HCT116 (cell line): ENCODE measurements at regions not wholly inside any gene's neighbourhood (a gene's known extent, or its start where the extent isn't known, plus 50 kb on each side); places are given as distances from the start of the nearest gene placed in this dataset.

Experiments used
- ATAC-seq: fragments of 200-7000 bp; cut with Tn5 transposase; 2 replicates; pipeline ENCODE4 v1.9.1; 2020; ENCODE audit warnings: mild to moderate bottlenecking, moderate library complexity
- BruUV-seq: library from RNA; stranded (reverse); fragments of 400-500 nt; replicated peaks from 2 replicates; lab custom pipeline; 2021; lab: Mats Ljungman, UMichigan
- CTCF ChIA-PET: fragments of 300-600 bp; sonication (Branson Sonifier 250); formaldehyde crosslinking; loops from one replicate; lab custom pipeline; 2021; ENCODE audit warnings: antibody characterized with exemption; lab: Charles Lee
- POLR2A ChIA-PET: fragments of 300-600, 350-600 bp; sonication (Branson Sonifier 250); formaldehyde crosslinking; loops from one replicate; lab custom pipeline; 2021; ENCODE audit warnings: antibody characterized with exemption; lab: Charles Lee
- RAD21 ChIA-PET, 2 experiments: fragments of 300-600 bp; sonication (Branson Sonifier 250); formaldehyde crosslinking; loops; one replicate each; lab custom pipeline; 2023; ENCODE audit warnings: low total read pairs in 2 of 2; ENCODE audit not compliant: uncharacterized antibody in 2 of 2, unreplicated experiment in 2 of 2, low non-redundant PET in 1 of 2; lab: Charles Lee
- DNase-seq: peaks from one replicate; pipeline ENCODE4 v3.0.0-alpha.2; 2010; ENCODE audit warnings: low read depth, low spot score
- H2AFZ ChIP-seq: fragments of 200-600 bp; shearing (Covaris generic), sonication (generic); 2 replicates; pipeline ENCODE4 v1.6.1; 2017; ENCODE audit warnings: low read depth, mixed run types, mixed read lengths, antibody characterized with exemption, low read length; ENCODE audit not compliant: poor library complexity, severe bottlenecking
- H3K27ac ChIP-seq: 2 replicates; pipeline ENCODE4 v1.5.1; 2012; ENCODE audit warnings: low read depth, low read length
- H3K27me3 ChIP-seq: fragments of 200-600 bp; sonication (generic); 2 replicates; pipeline ENCODE4 v1.6.1; 2016; ENCODE audit warnings: mixed run types, low read length, mixed read lengths; ENCODE audit not compliant: insufficient read depth
- H3K36me3 ChIP-seq, 2 experiments: fragments of 200-500 bp in 1 of 2; fragments of 200-600 bp in 1 of 2; sonication (Bioruptor generic) in 1 of 2; sonication (generic) in 1 of 2; 2 replicates each; pipeline versions ENCODE4 v1.5.1 to v1.6.1; 2014 to 2016; ENCODE audit warnings: low read length in 2 of 2, inconsistent platforms in 1 of 2, mixed read lengths in 1 of 2, mixed run types in 1 of 2; ENCODE audit not compliant: insufficient read depth in 2 of 2, control insufficient read depth in 1 of 2
- H3K4me1 ChIP-seq, 2 experiments: fragments of 200-600 bp in 1 of 2; sonication (generic) in 1 of 2; 2 replicates each; pipeline versions ENCODE4 v1.5.1 to v1.6.1; 2012 to 2017; ENCODE audit warnings: low read length in 2 of 2, inconsistent platforms in 1 of 2, mild to moderate bottlenecking in 1 of 2, mixed read lengths in 1 of 2, mixed run types in 1 of 2, moderate library complexity in 1 of 2; ENCODE audit not compliant: insufficient read depth in 2 of 2, control insufficient read depth in 1 of 2
- H3K4me2 ChIP-seq: fragments of 200-600 bp; sonication (generic); 2 replicates; pipeline ENCODE4 v1.6.1; 2017; ENCODE audit warnings: mixed run types, low read length, mixed read lengths
- H3K4me3 ChIP-seq, 2 experiments: fragments of 200-600 bp in 1 of 2; sonication (generic) in 1 of 2; replicated peaks in 1 of 2; 2 replicates each; pipeline ENCODE4 v1.5.1; 2011 to 2016; ENCODE audit warnings: low read length in 2 of 2, control low read depth in 1 of 2, low read depth in 1 of 2, mild to moderate bottlenecking in 1 of 2, mixed read lengths in 1 of 2, mixed run types in 1 of 2
- H3K79me2 ChIP-seq: fragments of 200-600 bp; sonication (generic); 2 replicates; pipeline ENCODE4 v1.6.1; 2017; ENCODE audit warnings: mild to moderate bottlenecking, mixed run types, low read length, moderate library complexity, mixed read lengths; ENCODE audit not compliant: insufficient read depth
- H3K9ac ChIP-seq: fragments of 200-600 bp; sonication (generic); 2 replicates; pipeline ENCODE4 v1.6.1; 2016; ENCODE audit warnings: low read length, mixed read lengths
- H3K9me2 ChIP-seq: fragments of 200-600 bp; sonication (generic), shearing (Covaris generic); 2 replicates; pipeline ENCODE4 v1.6.1; 2017; ENCODE audit warnings: mixed run types, mild to moderate bottlenecking, moderate library complexity; ENCODE audit not compliant: insufficient read depth
- H3K9me3 ChIP-seq, 2 experiments: fragments of 200-500 bp in 1 of 2; fragments of 200-600 bp in 1 of 2; sonication (Bioruptor generic) in 1 of 2; sonication (generic) in 1 of 2; 2 replicates each; pipeline ENCODE4 v1.6.1; 2014 to 2017; ENCODE audit warnings: low read length in 2 of 2, mixed read lengths in 2 of 2, inconsistent platforms in 1 of 2, low read depth in 1 of 2, mild to moderate bottlenecking in 1 of 2, mixed run types in 1 of 2, moderate library complexity in 1 of 2; ENCODE audit not compliant: control insufficient read depth in 1 of 2, insufficient read depth in 1 of 2
- H4K20me1 ChIP-seq: fragments of 200-600 bp; sonication (generic), shearing (Covaris generic); 2 replicates; pipeline ENCODE4 v1.6.1; 2017; ENCODE audit warnings: mixed run types, mild to moderate bottlenecking, moderate library complexity; ENCODE audit not compliant: insufficient read depth
- CBX3 ChIP-seq: IDR thresholded peaks from 2 replicates; pipeline ENCODE4 v1.6.1; 2012; ENCODE audit warnings: low read depth
- CEBPB ChIP-seq: IDR thresholded peaks from 2 replicates; pipeline ENCODE4 v1.6.1; 2012; ENCODE audit warnings: low read depth
- CTCF ChIP-seq, 3 experiments: fragments of 200-600 bp in 1 of 3; sonication (generic) in 1 of 3; IDR thresholded peaks in 2 of 3; conservative IDR thresholded peaks in 1 of 3; 2 replicates each; pipeline ENCODE4 v1.5.1; 2012 to 2017; ENCODE audit warnings: low read depth in 2 of 3, low read length in 2 of 3, antibody characterized with exemption in 1 of 3, borderline replicate concordance in 1 of 3, control low read depth in 1 of 3, mild to moderate bottlenecking in 1 of 3, mixed read lengths in 1 of 3, mixed run types in 1 of 3, moderate library complexity in 1 of 3; ENCODE audit not compliant: insufficient read depth in 1 of 3
- EGR1 ChIP-seq: IDR thresholded peaks from 2 replicates; pipeline ENCODE4 v1.6.1; 2012; ENCODE audit warnings: low read depth
- EZH2 ChIP-seq: fragments of 200-600 bp; sonication (generic); IDR thresholded peaks from 2 replicates; pipeline ENCODE4 v1.6.1; 2017; ENCODE audit warnings: antibody characterized with exemption, mixed run types
- JUND ChIP-seq: IDR thresholded peaks from 2 replicates; pipeline ENCODE4 v1.6.1; 2012
- MAX ChIP-seq: IDR thresholded peaks from 2 replicates; pipeline ENCODE4 v1.6.1; 2012
- POLR2A ChIP-seq: IDR thresholded peaks from 2 replicates; pipeline ENCODE4 v1.7.0; 2011; ENCODE audit warnings: borderline replicate concordance; ENCODE audit not compliant: insufficient read depth, insufficient read length; ENCODE audit errors: extremely low read depth
- POLR2AphosphoS5 ChIP-seq: IDR thresholded peaks from 2 replicates; pipeline ENCODE4 v1.6.1; 2011; ENCODE audit warnings: mild to moderate bottlenecking, low read depth, low read length, moderate library complexity
- RAD21 ChIP-seq: IDR thresholded peaks from 2 replicates; pipeline ENCODE4 v1.6.1; 2012; ENCODE audit warnings: low read depth, mild to moderate bottlenecking
- SIN3A ChIP-seq: IDR thresholded peaks from 2 replicates; pipeline ENCODE4 v1.6.1; 2012; ENCODE audit warnings: low read depth
- SRF ChIP-seq: IDR thresholded peaks from 2 replicates; pipeline ENCODE4 v1.6.1; 2012; ENCODE audit warnings: low read depth
- TCF7L2 ChIP-seq: IDR thresholded peaks from 2 replicates; pipeline ENCODE4 v1.7.0; 2011; ENCODE audit warnings: borderline replicate concordance, inconsistent platforms; ENCODE audit not compliant: insufficient read depth, insufficient read length; ENCODE audit errors: extremely low read depth
- YY1 ChIP-seq: IDR thresholded peaks from 2 replicates; pipeline ENCODE4 v1.6.1; 2011; ENCODE audit warnings: low read length, low read depth, moderate library complexity, mild to moderate bottlenecking; ENCODE audit not compliant: insufficient replicate concordance; ENCODE audit errors: extremely low read depth
- ZBTB33 ChIP-seq: IDR thresholded peaks from 2 replicates; pipeline ENCODE4 v1.6.1; 2011; ENCODE audit warnings: mild to moderate bottlenecking, low read length, moderate library complexity; ENCODE audit not compliant: insufficient replicate concordance; ENCODE audit errors: extremely low read depth
- ZFX ChIP-seq: fragments of 450-650 bp; IDR thresholded peaks from 2 replicates; pipeline ENCODE4 v1.6.1; 2017
- intact Hi-C: fragments of 100-400 bp; cut with micrococcal nuclease; formaldehyde crosslinking; loops from 2 replicates; pipeline ENCODE4 v1.10.0; 2022

GRCh38 chr5:125452991-125453390 lies 706.6 kb upstream of the ZNF608 start:
- Histone ChIP-seq H3K79me2 (no peaks in the 10 kb centered on the region), H3K27ac (no peak overlapping the region), H3K27me3 (no peaks in the 10 kb centered on the region), H2AFZ (no peak overlapping the region), H3K9me3 (no peaks in the 10 kb centered on the region), H3K4me2 (no peak overlapping the region), H3K4me3 (no peak overlapping the region), H3K9me2 (no peaks in the 10 kb centered on the region), H4K20me1 (no peaks in the 10 kb centered on the region), H3K36me3 (no peaks in the 10 kb centered on the region), H3K9ac (no peak overlapping the region), H3K4me1 (no peaks in the 10 kb centered on the region)
- TF ChIP-seq MAX, result no peak
- no peak for TF ChIP-seq ZFX
- no peak for TF ChIP-seq POLR2A
- TF ChIP-seq CEBPB, result no peak
- no peak for TF ChIP-seq JUND
- TF ChIP-seq SRF, result no peak
- no peak for TF ChIP-seq ZBTB33
- no peak for ATAC-seq
- intact Hi-C loops, result no loop called here
- DNase-seq, result no peak
- ChIA-PET RAD21 (no interaction called here), POLR2A (no interaction called here), CTCF (no interaction called here)
- no TSS peak for BruUV-seq

GRCh38 chr5:125455041-125455440 lies 708.6 kb upstream of the ZNF608 start:
- DNase-seq (no peak), ATAC-seq (no peak)
- Histone ChIP-seq H3K9me2 (no peaks in the 10 kb centered on the region), H3K4me1 (no peaks in the 10 kb centered on the region), H3K79me2 (no peaks in the 10 kb centered on the region), H3K4me3 (no peak overlapping the region), H3K4me2 (no peak overlapping the region), H2AFZ (no peak overlapping the region), H3K9me3 (no peaks in the 10 kb centered on the region), H3K27ac (no peak overlapping the region), H3K27me3 (no peaks in the 10 kb centered on the region), H3K36me3 (no peaks in the 10 kb centered on the region), H3K9ac (no peak overlapping the region), H4K20me1 (no peaks in the 10 kb centered on the region)
- BruUV-seq, result no TSS peak
- ChIA-PET POLR2A (no interaction called here), RAD21 (no interaction called here), CTCF (no interaction called here)
- intact Hi-C loops, result no loop called here
- TF ChIP-seq MAX (no peak), CBX3 (no peak), CEBPB (no peak), TCF7L2 (no peak), CTCF (IDR thresholded peaks at IDR 0.05 in 2 of 3, conservative IDR thresholded peaks at IDR 0.05 in 1 of 3; ENCODE audit: borderline replicate concordance in 1 of 3, insufficient read depth in 1 of 3, low read depth in 2 of 3, low read length in 2 of 3) (no peak), POLR2AphosphoS5 (no peak), EZH2 (no peak), SIN3A (no peak), ZFX (no peak), YY1 (no peak), POLR2A (no peak), EGR1 (no peak), RAD21 (no peak)
